ENCODE measurements at regions not wholly inside any gene's neighbourhood (a gene's known extent, or its start where the extent isn't known, plus 50 kb on each side); places are given as distances from the start of the nearest gene placed in this dataset.

GRCh38 chr22:27603800-27604144 is 197.8 kb downstream of the MN1 start:
- no peak for TF ChIP-seq EZH2phosphoT487 (IDR thresholded peaks at IDR 0.05; ENCODE audit: low read depth)
- TF ChIP-seq CTCF (IDR thresholded peaks at IDR 0.05; ENCODE audit: low read depth, low read length), result no peak
